Spleen (tissue), 7 donors: ENCODE measurements at regions not wholly inside any gene's neighbourhood (a gene's known extent, or its start where the extent isn't known, plus 50 kb on each side); places are given as distances from the start of the nearest gene placed in this dataset.

Experiments used
- POLR2A ChIP-seq, 3 donors: fragments of 450-650 bp; IDR thresholded peaks; one replicate each; pipeline ENCODE4 v1.5.1; 2017; ENCODE audit warnings: antibody characterized with exemption in 3 of 3, mild to moderate bottlenecking in 1 of 3
- TF ChIP-seq, protein P1 (sequence below), 11 experiments: fragments of 200-600 bp in 7 of 11; fragments of 450-650 bp in 4 of 11; sonication (generic) in 4 of 11; IDR thresholded peaks in 8 of 11; conservative IDR thresholded peaks in 3 of 11; 1 replicate in 7 of 11; 2 replicates in 4 of 11; pipeline versions ENCODE4 v1.4.0 to v1.8.0; 2016 to 2021; ENCODE audit warnings: antibody characterized with exemption in 11 of 11, inconsistent platforms in 4 of 11, mild to moderate bottlenecking in 1 of 11
- donor health status: DM: no; HTN: no; CAD: no; lungs with moderate emphysema.
- donor health status: DM: no; HTN: no; CAD: no.
- donor health status: DM: no; HTN: no; CAD: no.

DNA sequence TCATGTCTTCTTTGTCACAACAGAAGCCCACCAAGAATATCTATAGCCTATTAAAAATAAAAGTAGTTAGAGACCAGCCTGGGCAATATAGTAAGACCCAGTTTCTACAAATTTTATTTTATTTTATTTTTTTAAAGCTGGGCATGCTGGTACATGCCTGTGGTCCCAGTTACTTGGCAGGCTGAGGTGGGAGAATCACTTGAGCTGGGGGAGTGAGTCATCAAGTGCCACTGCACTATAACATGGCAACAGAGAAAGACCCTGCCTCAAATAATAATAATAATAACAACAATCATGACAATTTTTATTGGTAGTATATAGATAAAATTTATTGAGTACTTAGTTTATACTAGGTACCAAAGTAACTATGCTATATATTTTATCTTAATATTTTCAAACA lies 93.0 kb upstream of the NPFFR2 start:
- TF ChIP-seq, protein P1, sequence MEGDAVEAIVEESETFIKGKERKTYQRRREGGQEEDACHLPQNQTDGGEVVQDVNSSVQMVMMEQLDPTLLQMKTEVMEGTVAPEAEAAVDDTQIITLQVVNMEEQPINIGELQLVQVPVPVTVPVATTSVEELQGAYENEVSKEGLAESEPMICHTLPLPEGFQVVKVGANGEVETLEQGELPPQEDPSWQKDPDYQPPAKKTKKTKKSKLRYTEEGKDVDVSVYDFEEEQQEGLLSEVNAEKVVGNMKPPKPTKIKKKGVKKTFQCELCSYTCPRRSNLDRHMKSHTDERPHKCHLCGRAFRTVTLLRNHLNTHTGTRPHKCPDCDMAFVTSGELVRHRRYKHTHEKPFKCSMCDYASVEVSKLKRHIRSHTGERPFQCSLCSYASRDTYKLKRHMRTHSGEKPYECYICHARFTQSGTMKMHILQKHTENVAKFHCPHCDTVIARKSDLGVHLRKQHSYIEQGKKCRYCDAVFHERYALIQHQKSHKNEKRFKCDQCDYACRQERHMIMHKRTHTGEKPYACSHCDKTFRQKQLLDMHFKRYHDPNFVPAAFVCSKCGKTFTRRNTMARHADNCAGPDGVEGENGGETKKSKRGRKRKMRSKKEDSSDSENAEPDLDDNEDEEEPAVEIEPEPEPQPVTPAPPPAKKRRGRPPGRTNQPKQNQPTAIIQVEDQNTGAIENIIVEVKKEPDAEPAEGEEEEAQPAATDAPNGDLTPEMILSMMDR (IDR thresholded peaks at IDR 0.05 in 8 of 11, conservative IDR thresholded peaks at IDR 0.05 in 3 of 11), result no peak
- TF ChIP-seq POLR2A (IDR thresholded peaks at IDR 0.05), result no peak
